ENCODE measurements at regions not wholly inside any gene's neighbourhood (a gene's known extent, or its start where the extent isn't known, plus 50 kb on each side); places are given as distances from the start of the nearest gene placed in this dataset.
"Not testable (repeated sequence)": the region's sequence is repeated elsewhere in the genome, so short reads cannot be mapped to it uniquely, and the experiment has no call there.

- Mint-ChIP-seq H3K9me3 (peaks cover 0 to 24% (median 6%) of the 10 kb centered on the region in 9 donors), H3K4me1 (no peaks in the 10 kb centered on the region), H3K36me3 (peaks cover 0 to 4% (median 3%) of the 10 kb centered on the region in 3 donors), H3K27ac (no peak overlapping the region), H3K27me3 (peaks cover 4 to 45% (median 15%) of the 10 kb centered on the region in 5 donors), H3K4me3 (no peak overlapping the region)
- POLR2A ChIA-PET, result no interaction called here
- no peak for ATAC-seq
- DNase-seq, result no peak
Measured at GRCh38 chr6:79824202-79824601, 123.2 kb downstream of the ELOVL4 start.

GRCh38 chr6:79821859-79822258 is 125.5 kb downstream of the ELOVL4 start:
- Mint-ChIP-seq H3K4me1 (no peaks in the 10 kb centered on the region), H3K36me3 (peaks cover 0 to 4% (median 3%) of the 10 kb centered on the region in 3 donors), H3K4me3 (no peak overlapping the region), H3K27ac (peak overlapping the region in 1 of 10 donors; percentile 19), H3K27me3 (peaks cover 4 to 37% (median 10%) of the 10 kb centered on the region in 5 donors), H3K9me3 (peaks cover 0 to 20% (median 4%) of the 10 kb centered on the region in 9 donors)
- POLR2A ChIA-PET, result no interaction called here
- ATAC-seq (no peak), DNase-seq (no peak)

GRCh38 chr6:79818471-79818870 is 128.9 kb downstream of the ELOVL4 start:
- DNase-seq (no peak), ATAC-seq (no peak)
- POLR2A ChIA-PET, result no interaction called here
- H3K36me3 Mint-ChIP-seq, result no peaks in the 10 kb centered on the region
- H3K27ac Mint-ChIP-seq, result no peak overlapping the region
- H3K27me3 Mint-ChIP-seq, result peaks cover 3 to 32% (median 7%) of the 10 kb centered on the region in 5 donors
- no peaks in the 10 kb centered on the region for H3K4me1 Mint-ChIP-seq
- no peak overlapping the region for H3K4me3 Mint-ChIP-seq
- H3K9me3 Mint-ChIP-seq, result no peaks in the 10 kb centered on the region

GRCh38 chr6:79814940-79815339 is 132.4 kb downstream of the ELOVL4 start:
- no peak for ATAC-seq
- Mint-ChIP-seq H3K4me1 (no peaks in the 10 kb centered on the region), H3K36me3 (no peaks in the 10 kb centered on the region), H3K4me3 (no peak overlapping the region), H3K27me3 (peaks cover 2 to 18% (median 4%) of the 10 kb centered on the region in 5 donors), H3K27ac (no peak overlapping the region), H3K9me3 (no peaks in the 10 kb centered on the region)
- no peak for DNase-seq
- POLR2A ChIA-PET, result no interaction called here

- peak; percentile 39 to 59 for ATAC-seq
- no peak overlapping the region for H3K4me3 Mint-ChIP-seq
- no peaks in the 10 kb centered on the region for H3K4me1 Mint-ChIP-seq
- no peaks in the 10 kb centered on the region for H3K9me3 Mint-ChIP-seq
- POLR2A ChIA-PET, result no interaction called here
- H3K27me3 Mint-ChIP-seq, result peaks cover 2 to 19% (median 4%) of the 10 kb centered on the region in 5 donors
- peak; percentile 22 to 76 (median 40) for DNase-seq
- no peak overlapping the region for H3K27ac Mint-ChIP-seq
- H3K36me3 Mint-ChIP-seq, result no peaks in the 10 kb centered on the region
Measured at GRCh38 chr6:79813854-79814709, 133.3 kb downstream of the ELOVL4 start.

- no peak for DNase-seq
- POLR2A ChIA-PET, result no interaction called here
- no peak for ATAC-seq
- H3K4me1 Mint-ChIP-seq, result no peaks in the 10 kb centered on the region
- H3K27me3 Mint-ChIP-seq, result peaks cover 3 to 27% (median 7%) of the 10 kb centered on the region in 5 donors
- H3K36me3 Mint-ChIP-seq, result no peaks in the 10 kb centered on the region
- H3K4me3 Mint-ChIP-seq, result no peak overlapping the region
- H3K9me3 Mint-ChIP-seq, result no peaks in the 10 kb centered on the region
- H3K27ac Mint-ChIP-seq, result no peak overlapping the region
Measured at GRCh38 chr6:79813143-79813850, 134.1 kb downstream of the ELOVL4 start.

- DNase-seq (no peak), ATAC-seq (no peak)
- Mint-ChIP-seq H3K36me3 (no peaks in the 10 kb centered on the region), H3K4me1 (no peaks in the 10 kb centered on the region), H3K4me3 (no peak overlapping the region), H3K27ac (no peak overlapping the region), H3K9me3 (no peaks in the 10 kb centered on the region), H3K27me3 (peaks cover 3 to 30% (median 10%) of the 10 kb centered on the region in 5 donors)
- POLR2A ChIA-PET, result no interaction called here
Measured at GRCh38 chr6:79812195-79812594, 135.2 kb downstream of the ELOVL4 start.

GRCh38 chr6:79810871-79811270 is 136.5 kb downstream of the ELOVL4 start:
- H3K36me3 Mint-ChIP-seq, result no peaks in the 10 kb centered on the region
- H3K27me3 Mint-ChIP-seq, result peaks cover 0 to 17% (median 9%) of the 10 kb centered on the region in 5 donors
- POLR2A ChIA-PET, result no interaction called here
- no peaks in the 10 kb centered on the region for H3K4me1 Mint-ChIP-seq
- H3K9me3 Mint-ChIP-seq, result peaks cover 0 to 6% (median 0%) of the 10 kb centered on the region in 9 donors
- ATAC-seq (no peak), DNase-seq (no peak)
- no peak overlapping the region for H3K4me3 Mint-ChIP-seq
- H3K27ac Mint-ChIP-seq, result no peak overlapping the region

GRCh38 chr6:79810185-79810705 is 137.1 kb downstream of the ELOVL4 start:
- H3K36me3 Mint-ChIP-seq, result no peaks in the 10 kb centered on the region
- no peak overlapping the region for H3K4me3 Mint-ChIP-seq
- POLR2A ChIA-PET, result no interaction called here
- no peaks in the 10 kb centered on the region for H3K4me1 Mint-ChIP-seq
- peaks cover 0 to 13% (median 11%) of the 10 kb centered on the region in 5 donors for H3K27me3 Mint-ChIP-seq
- no peak for DNase-seq
- H3K27ac Mint-ChIP-seq, result no peak overlapping the region
- ATAC-seq, result no peak
- peaks cover 0 to 6% (median 0%) of the 10 kb centered on the region in 9 donors for H3K9me3 Mint-ChIP-seq

GRCh38 chr6:79808921-79809320 is 138.4 kb downstream of the ELOVL4 start:
- no peak for DNase-seq
- H3K4me3 Mint-ChIP-seq, result no peak overlapping the region
- peaks cover 0 to 16% (median 12%) of the 10 kb centered on the region in 5 donors for H3K27me3 Mint-ChIP-seq
- H3K27ac Mint-ChIP-seq, result no peak overlapping the region
- peaks cover 0 to 6% (median 0%) of the 10 kb centered on the region in 9 donors for H3K9me3 Mint-ChIP-seq
- no peak for ATAC-seq
- H3K4me1 Mint-ChIP-seq, result no peaks in the 10 kb centered on the region
- POLR2A ChIA-PET, result no interaction called here
- H3K36me3 Mint-ChIP-seq, result no peaks in the 10 kb centered on the region

- H3K27ac Mint-ChIP-seq, H3K36me3 Mint-ChIP-seq, H3K4me1 Mint-ChIP-seq, POLR2A ChIA-PET, DNase-seq, H3K9me3 Mint-ChIP-seq, H3K4me3 Mint-ChIP-seq, ATAC-seq: not testable (repeated sequence)
- peaks cover 0 to 23% (median 15%) of the 10 kb centered on the region in 5 donors for H3K27me3 Mint-ChIP-seq
Measured at GRCh38 chr6:79806661-79807060, 140.7 kb downstream of the ELOVL4 start.

- no peak for ATAC-seq
- no peak overlapping the region for H3K4me3 Mint-ChIP-seq
- no peak overlapping the region for H3K27ac Mint-ChIP-seq
- H3K9me3 Mint-ChIP-seq, result peaks cover 0 to 6% (median 0%) of the 10 kb centered on the region in 9 donors
- no peaks in the 10 kb centered on the region for H3K4me1 Mint-ChIP-seq
- H3K36me3 Mint-ChIP-seq, result no peaks in the 10 kb centered on the region
- H3K27me3 Mint-ChIP-seq, result peaks cover 0 to 24% (median 15%) of the 10 kb centered on the region in 5 donors
- POLR2A ChIA-PET, result no interaction called here
- DNase-seq, result no peak
Measured at GRCh38 chr6:79804732-79805131, 142.6 kb downstream of the ELOVL4 start.

GRCh38 chr6:79803917-79804316 is 143.4 kb downstream of the ELOVL4 start:
- Mint-ChIP-seq H3K27me3 (peaks cover 0 to 21% (median 15%) of the 10 kb centered on the region in 5 donors), H3K36me3 (no peaks in the 10 kb centered on the region), H3K4me1 (no peaks in the 10 kb centered on the region), H3K4me3 (no peak overlapping the region), H3K27ac (no peak overlapping the region), H3K9me3 (peaks cover 0 to 6% (median 0%) of the 10 kb centered on the region in 9 donors)
- DNase-seq, result no peak
- ATAC-seq, result no peak
- POLR2A ChIA-PET, result no interaction called here

All from naive thymus-derived CD8-positive, alpha-beta T cell (primary cell).